GM19035 (cell line): ENCODE measurements at regions not wholly inside any gene's neighbourhood (a gene's known extent, or its start where the extent isn't known, plus 50 kb on each side); places are given as distances from the start of the nearest gene placed in this dataset.
"Not testable (repeated sequence)": the region's sequence is repeated elsewhere in the genome, so short reads cannot be mapped to it uniquely, and the experiment has no call there.

Experiments
- ATAC-seq: cut with Tn5 transposase; IDR thresholded peaks from one replicate; pipeline ENCODE4 v1.9.1; 2021; ENCODE audit not compliant: unreplicated experiment

DNA sequence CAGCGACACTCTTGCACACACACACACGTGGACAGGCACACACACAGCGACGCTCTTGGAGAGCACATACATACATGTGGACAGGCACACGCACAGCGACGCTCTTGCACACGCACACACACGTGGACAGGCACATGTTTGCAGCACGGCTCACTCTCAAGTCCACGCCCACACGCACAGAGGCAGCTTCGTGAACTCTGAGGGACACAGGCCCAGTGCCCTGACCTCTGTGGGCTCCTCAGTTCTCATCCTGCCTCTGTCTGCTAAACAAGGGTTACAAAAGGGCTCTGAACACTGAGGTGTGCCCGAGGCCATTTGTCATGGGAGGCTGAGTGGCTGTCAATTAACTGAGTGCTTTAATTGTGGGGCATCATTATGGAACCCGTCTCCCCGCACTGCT, 558.8 kb upstream of the ADAMTS16 start:
- no peak for ATAC-seq

DNA sequence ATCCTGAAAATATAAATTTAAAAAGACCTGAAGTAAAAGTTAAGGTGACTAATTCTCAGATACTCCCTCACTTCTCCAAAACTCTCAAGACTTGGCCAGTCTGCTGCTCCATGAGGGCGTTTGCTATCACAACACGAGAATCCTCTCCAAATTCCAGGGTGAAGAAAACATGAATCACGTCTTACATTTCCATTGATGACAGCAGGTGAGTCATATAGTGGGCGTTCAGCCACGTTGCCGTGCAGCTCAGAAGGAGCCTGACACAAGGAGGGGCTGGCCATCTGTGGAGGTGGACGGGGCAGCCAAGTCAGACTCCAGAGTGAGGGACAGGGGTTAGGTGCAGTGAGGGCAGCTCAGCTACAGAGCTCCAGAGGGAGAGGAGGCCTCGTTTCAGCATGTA, 555.1 kb upstream of the ADAMTS16 start:
- ATAC-seq: no peak

- ATAC-seq: no peak
Observed at GRCh38 chr5:4613440-4613839, 526.7 kb upstream of the ADAMTS16 start.

DNA sequence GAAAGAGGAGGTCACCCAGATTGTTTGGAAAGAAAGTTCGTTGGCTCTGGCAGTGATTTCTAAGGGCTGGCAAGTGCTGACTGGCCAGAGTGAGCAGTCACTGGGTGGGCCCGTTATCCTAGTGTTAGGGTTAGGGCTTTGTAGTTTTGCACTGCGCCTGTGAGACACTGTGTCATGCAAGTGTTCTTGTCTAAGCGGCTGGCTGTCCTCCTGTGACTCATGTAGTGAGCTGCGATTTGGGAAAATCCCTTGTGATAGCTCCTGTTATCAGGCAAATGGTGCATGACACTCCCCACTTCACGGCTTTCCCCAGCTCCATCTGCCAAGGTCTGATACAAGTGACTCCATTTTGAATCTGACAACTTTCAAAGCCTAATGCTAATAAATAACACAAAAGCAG, 526.0 kb upstream of the ADAMTS16 start:
- ATAC-seq: no peak

DNA sequence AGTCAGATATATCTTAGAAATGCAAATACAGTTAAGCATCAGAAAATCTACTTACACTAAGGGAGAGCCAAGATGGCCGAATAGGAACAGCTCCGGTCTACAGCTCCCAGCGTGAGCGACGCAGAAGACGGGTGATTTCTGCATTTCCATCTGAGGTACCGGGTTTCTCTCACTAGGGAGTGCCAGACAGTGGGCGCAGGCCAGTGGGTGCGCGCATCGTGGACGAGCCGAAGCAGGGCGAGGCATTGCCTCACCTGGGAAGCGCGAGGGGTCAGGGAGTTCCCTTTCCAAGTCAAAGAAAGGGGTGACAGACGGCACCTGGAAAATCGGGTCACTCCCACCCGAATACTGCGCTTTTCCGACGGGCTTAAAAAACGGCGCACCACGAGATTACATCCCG, 524.8 kb upstream of the ADAMTS16 start:
- ATAC-seq: not testable (repeated sequence)

DNA sequence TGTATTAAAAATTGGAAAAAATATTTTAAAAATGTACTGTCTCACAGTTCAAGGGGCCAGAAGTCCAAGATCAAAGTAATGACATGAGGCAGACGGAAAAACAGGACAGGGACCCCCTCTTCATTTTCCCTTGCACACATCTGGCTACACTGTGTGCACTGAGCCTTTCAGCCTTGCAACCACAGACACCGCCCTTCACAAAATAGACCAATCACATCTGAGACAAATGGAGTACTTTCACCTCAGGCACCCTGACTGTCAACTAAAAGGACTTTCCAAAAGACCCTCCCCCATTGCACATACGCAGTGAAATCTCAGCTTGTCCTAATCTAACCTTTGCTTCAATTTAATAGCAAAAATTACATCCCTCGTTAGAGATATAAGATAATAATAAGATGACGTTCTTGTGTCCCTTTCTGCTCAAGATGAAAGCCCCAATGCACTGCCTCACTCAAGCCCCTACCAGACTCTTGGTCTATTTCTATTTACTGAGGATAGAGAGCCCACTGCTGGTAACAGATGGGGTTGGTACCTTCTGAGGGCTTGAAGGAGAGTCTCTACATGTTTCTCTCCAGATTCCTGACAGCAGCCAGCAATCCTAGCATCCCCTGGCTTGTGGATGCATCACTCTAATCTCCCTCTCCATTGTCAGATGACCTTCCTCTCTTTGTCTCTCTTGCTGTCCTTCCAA, 514.8 kb upstream of the ADAMTS16 start:
- ATAC-seq: no peak

DNA sequence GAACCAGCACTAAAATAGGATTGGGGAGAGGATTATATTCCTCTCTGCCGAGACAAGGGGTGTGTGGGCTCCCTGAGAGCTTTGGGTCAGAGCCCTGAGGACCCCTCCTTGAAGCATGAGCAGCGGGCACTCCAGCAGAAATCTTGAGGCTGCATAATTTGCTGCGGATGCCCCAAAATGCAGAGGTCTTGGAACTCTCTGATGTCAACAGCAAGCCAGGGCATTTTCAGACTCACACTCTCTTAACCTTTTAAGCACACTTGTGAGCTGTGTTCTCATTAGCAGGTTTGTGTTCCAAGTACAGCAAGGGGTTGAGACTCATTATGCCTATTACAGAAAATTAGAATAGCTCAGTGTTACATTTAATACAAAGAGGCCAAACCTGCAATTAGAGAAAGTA, 513.0 kb upstream of the ADAMTS16 start:
- no peak for ATAC-seq

DNA sequence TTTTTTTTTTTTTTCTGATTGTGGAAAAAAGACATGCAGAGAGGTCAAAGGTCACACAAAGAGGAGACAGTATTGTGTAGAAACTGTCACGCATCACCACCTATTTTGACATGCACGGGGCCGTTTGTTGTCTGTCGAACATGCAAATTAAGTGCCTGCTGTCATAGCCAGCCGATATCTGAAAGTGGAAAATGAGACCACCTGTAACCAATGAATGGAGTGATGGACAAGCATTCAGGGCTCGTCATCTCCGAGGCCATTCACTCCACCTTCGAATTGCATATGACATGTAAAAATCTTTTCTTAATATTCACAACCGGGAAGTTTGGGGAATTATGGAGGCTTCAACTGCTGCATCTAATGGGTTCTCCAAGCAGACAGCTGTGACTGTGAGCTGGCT, 512.2 kb upstream of the ADAMTS16 start:
- ATAC-seq: no peak

DNA sequence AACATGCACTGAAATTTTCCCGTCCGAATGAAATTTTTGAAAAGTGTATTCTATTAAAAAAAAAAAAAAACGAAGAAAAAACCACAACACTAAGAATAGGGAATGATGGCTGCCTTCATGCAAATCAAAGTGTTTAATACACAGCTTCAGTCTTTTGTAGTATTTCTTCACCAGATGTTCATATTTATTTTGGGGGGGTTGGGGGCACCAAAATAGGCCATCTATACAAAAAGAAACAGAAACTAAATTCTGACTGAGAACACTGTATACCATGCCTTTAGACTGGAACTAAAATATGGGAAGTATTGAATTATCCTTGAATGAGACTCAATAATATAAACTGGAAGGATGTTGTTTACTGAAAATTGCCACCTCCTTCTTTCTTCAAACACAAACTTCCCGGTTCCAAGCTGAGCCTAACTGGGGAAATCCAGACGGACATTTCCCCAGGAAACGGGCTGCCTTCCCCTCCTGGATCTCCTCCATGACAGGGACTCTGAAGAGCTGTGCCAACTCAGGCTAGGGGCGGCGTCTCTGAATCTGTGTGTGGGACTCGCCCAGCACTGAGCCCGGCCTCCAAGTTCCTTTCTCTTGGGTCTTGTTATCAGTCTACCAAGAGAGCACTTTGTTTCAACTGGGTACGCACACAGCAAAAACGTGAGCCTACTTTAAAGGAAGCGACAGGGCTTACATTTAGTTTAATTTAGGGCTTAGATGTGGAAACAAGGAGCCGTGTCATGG, 511.3 kb upstream of the ADAMTS16 start:
- ATAC-seq: no peak

DNA sequence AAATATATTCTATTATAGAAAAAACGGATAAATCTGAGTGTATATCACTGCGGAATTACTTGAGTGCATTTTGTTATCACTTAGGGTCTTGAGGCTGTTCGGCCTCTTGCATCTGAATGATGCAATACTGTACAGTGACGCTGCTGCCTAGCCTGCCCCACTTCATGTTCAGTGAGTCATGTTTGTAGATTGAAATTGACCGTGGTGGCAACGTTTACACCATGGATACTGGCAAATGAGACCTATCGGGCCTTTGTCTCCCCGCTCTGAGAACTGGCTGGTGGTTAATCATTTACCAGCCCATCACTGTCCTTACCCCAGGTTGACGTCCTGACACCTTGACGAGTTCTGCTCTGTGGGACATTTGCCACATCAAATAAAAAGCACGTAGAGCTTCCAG, 510.1 kb upstream of the ADAMTS16 start:
- ATAC-seq: no peak

DNA sequence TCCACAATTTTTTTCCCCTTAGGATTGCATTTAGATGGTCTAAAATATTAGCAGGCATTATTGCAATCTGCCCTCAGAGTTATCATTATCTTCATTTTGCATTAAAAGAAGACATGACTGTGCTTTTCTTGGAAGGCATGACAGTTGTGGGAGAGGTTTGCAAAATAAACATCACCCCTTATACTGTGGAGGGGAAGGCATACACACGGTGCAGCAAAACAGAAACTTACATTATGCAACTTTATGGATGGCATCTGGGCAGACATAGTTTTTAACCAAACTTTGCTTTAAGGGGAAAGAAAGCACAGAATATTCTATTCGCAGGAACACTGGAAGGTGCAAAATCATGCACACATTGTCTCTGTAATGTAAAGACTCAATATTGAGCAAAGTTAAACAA, 505.8 kb upstream of the ADAMTS16 start:
- ATAC-seq: no peak

DNA sequence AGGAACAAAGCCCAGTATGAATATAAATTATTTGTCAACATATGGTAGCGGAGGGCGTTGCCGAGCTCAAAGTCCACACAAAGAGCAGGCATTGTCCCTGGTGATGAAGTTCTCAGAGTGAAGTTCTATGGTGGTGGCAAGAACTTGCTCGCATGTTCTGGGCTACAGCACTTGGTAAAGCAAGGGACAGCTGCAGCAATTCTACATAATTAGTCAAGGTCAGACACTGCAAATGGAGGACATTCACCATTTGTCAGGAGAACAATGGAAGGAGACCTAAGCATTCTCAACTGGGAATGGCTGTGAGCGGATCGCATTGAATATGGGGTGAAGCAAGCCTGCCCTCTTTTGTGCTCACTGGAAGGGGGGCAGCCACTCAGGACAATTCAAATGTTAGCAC, 503.8 kb upstream of the ADAMTS16 start:
- no peak for ATAC-seq

DNA sequence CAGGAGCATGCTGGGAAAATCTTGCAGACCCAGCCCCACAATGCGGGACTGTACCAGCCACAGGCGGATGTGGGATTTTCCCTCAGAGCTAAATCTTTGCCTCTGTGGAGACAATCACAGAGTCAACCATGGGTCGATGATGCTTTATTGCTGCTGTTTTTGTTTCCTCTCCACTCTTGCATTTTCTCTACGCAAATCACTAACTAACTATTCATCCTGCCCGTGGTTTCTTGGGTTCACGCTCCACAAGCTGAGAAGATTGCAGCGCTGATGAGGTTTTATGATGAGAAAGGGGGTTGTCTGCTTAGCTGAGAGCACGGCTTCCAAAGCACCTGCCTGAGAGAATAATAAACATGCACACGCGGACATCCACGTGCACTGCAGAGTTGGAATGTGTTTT, 500.2 kb upstream of the ADAMTS16 start:
- ATAC-seq: no peak

GRCh38 chr5:4640795-4641194, 499.3 kb upstream of the ADAMTS16 start:
- ATAC-seq: no peak

- ATAC-seq: no peak
Observed at GRCh38 chr5:4642525-4642924, 497.6 kb upstream of the ADAMTS16 start.

GRCh38 chr5:4643190-4643589, 496.9 kb upstream of the ADAMTS16 start:
- no peak for ATAC-seq

DNA sequence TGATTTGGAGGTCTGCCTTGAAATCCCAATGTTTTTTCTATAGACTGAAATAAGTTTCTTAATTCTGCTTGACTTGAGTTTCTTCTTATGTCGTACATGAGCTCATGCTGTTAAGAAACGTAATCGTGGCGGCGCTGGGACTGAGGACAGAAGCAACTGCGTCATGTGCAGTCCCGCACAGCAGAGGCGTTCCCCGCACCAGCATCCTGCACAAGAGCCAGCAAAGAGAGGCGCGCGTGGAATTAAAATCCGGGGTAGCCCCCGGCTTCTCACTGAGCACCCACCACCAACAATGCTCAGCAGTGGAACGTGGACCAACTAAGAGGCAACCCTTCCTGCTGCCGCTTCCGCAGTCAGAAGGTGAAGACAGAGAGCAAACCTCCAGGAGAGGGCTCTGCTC, 496.2 kb upstream of the ADAMTS16 start:
- ATAC-seq: no peak

GRCh38 chr5:4646715-4647375, 493.3 kb upstream of the ADAMTS16 start:
- ATAC-seq: no peak

DNA sequence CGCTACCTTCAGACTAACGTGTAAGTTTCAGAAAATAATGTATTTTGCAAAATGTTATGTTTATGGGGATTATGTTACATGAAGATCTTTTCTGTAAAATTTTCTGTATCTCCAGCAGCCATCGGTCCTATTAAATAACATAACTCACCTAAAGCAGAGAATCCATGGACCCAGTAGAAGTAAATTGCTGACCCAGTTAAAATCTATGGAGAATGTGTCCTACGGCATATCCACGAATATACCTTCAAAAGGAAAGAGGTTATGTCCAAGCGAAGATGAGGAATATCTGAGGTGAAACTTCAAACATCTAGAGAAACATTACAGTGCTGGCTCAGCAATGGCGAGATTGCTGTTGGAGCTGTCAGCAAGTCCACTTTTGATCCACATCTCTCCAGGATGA, 492.2 kb upstream of the ADAMTS16 start:
- no peak for ATAC-seq

- ATAC-seq: no peak
Observed at GRCh38 chr5:4651806-4652565, 488.1 kb upstream of the ADAMTS16 start.

GRCh38 chr5:4653475-4653874, 486.7 kb upstream of the ADAMTS16 start:
- no peak for ATAC-seq

DNA sequence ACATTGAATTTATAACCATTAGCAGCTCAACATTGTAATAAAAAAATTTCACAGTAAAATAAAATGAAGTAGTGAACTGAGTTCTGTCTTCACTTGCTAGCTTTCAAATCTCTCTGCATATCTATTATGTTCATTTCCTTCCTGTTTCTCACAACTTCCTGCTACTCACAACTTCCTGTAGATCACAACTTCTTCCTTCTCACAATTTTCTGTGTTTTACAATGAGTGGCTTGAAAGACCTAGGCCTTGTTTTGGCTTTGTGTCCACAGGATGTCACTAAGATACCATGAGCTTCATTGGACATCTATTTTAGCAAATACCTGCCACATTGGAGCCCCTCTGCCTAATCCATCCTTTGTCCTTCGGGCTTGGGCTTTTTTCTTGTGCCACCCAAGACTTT, 480.3 kb upstream of the ADAMTS16 start:
- no peak for ATAC-seq
